CD4-positive, alpha-beta T cell (primary cell): ENCODE measurements at regions not wholly inside any gene's neighbourhood (a gene's known extent, or its start where the extent isn't known, plus 50 kb on each side); places are given as distances from the start of the nearest gene placed in this dataset.

Source experiments
- ATAC-seq: fragments of 200-7000 bp; cut with Tn5 transposase; one replicate; pipeline ENCODE4 v1.10.0; 2022; ENCODE audit warnings: mild to moderate bottlenecking; ENCODE audit not compliant: poor library complexity
- CTCF ChIA-PET: fragments of 350-600 bp; sonication (Branson Sonifier 250); formaldehyde crosslinking; loops from one replicate; lab custom pipeline; 2021; ENCODE audit warnings: antibody characterized with exemption, inconsistent platforms; lab: Charles Lee
- POLR2A ChIA-PET: fragments of 350-600 bp; sonication (Branson Sonifier 250); formaldehyde crosslinking; loops from one replicate; lab custom pipeline; 2021; ENCODE audit warnings: antibody characterized with exemption, inconsistent platforms; lab: Charles Lee
- DNase-seq, 14 experiments: peaks; one replicate each; pipeline ENCODE4 v3.0.0-alpha.2; 2013 to 2020; ENCODE audit warnings: mixed read lengths in 2 of 14
- H3K27ac ChIP-seq, 2 donors: one replicate each; pipeline versions ENCODE4 v1.5.1 to v1.7.0; 2013; ENCODE audit warnings: low read length in 2 of 2, low read depth in 1 of 2, mild to moderate bottlenecking in 1 of 2
- H3K27me3 ChIP-seq, 2 experiments: 1 replicate in 1 of 2; 2 replicates in 1 of 2; pipeline versions ENCODE4 v1.6.1 to v1.7.0; 2013; ENCODE audit warnings: low read length in 2 of 2, control low read depth in 1 of 2, mild to moderate bottlenecking in 1 of 2, moderate library complexity in 1 of 2; ENCODE audit not compliant: insufficient read depth in 2 of 2, control insufficient read depth in 1 of 2
- H3K36me3 ChIP-seq: one replicate; pipeline ENCODE4 v1.6.1; 2013; ENCODE audit warnings: low read length, control low read depth; ENCODE audit not compliant: insufficient read depth
- H3K4me1 ChIP-seq: one replicate; pipeline ENCODE4 v1.6.1; 2013; ENCODE audit warnings: low read length, control low read depth; ENCODE audit not compliant: insufficient read depth
- H3K4me3 ChIP-seq: one replicate; pipeline ENCODE4 v1.5.1; 2013; ENCODE audit warnings: mild to moderate bottlenecking, low read length, moderate library complexity
- H3K9me3 ChIP-seq, 2 experiments: 1 replicate in 1 of 2; 2 replicates in 1 of 2; pipeline versions ENCODE4 v1.6.1 to v1.7.0; 2013; ENCODE audit warnings: low read length in 2 of 2, mild to moderate bottlenecking in 2 of 2, control low read depth in 1 of 2, moderate library complexity in 1 of 2; ENCODE audit not compliant: control insufficient read depth in 1 of 2, insufficient read depth in 1 of 2
- H3K27ac Mint-ChIP-seq: one replicate; pipeline ENCODE4 v1.8.0; 2020; ENCODE audit warnings: mixed read lengths
- H3K27me3 Mint-ChIP-seq: one replicate; pipeline ENCODE4 v1.8.0; 2021; ENCODE audit warnings: mixed read lengths
- H3K36me3 Mint-ChIP-seq: one replicate; pipeline ENCODE4 v1.8.0; 2021; ENCODE audit warnings: low read depth, mixed read lengths
- H3K4me1 Mint-ChIP-seq: one replicate; pipeline ENCODE4 v1.8.0; 2021; ENCODE audit warnings: low read depth, mixed read lengths
- H3K4me3 Mint-ChIP-seq: one replicate; pipeline ENCODE4 v1.8.0; 2020; ENCODE audit warnings: mild to moderate bottlenecking, mixed read lengths
- H3K9me3 Mint-ChIP-seq: one replicate; pipeline ENCODE4 v1.8.0; 2020; ENCODE audit warnings: mixed read lengths
- intact Hi-C, 2 experiments: fragments of 100-400 bp; cut with DNase I in 1 of 2; cut with micrococcal nuclease in 1 of 2; formaldehyde crosslinking; loops; one replicate each; pipeline versions ENCODE4 v1.15.1 to v1.9.0; 2023 to 2025; cut with DNase I, micrococcal nuclease
- TF ChIP-seq, protein P1 (sequence below): fragments of 200-600 bp; IDR thresholded peaks from one replicate; pipeline ENCODE4 v1.8.0; 2022; ENCODE audit warnings: antibody characterized with exemption, mild to moderate bottlenecking

DNA sequence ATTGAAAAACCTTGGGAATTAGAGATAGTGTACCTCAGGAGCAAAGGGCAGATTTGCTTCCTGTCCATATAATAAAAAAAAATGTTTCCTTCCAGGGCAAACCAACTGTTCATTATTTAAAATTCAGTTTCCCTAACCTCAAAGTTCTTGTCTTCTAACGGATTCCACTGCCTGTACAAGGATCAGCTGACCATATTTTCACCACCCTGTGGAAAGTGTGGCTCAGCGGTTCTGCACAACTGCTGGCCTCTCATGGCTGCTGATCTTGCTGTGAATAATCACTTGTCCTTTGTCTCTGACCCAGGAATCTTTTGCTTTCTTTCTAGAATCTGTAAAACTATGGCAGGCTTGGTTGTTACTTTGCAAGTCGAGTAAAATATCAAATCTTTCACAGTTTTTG, 1732.5 kb upstream of the RAG2 start:
- Mint-ChIP-seq H3K27me3 (no peaks in the 10 kb centered on the region), H3K27ac (no peak overlapping the region), H3K36me3 (no peaks in the 10 kb centered on the region), H3K4me1 (no peaks in the 10 kb centered on the region), H3K4me3 (no peak overlapping the region), H3K9me3 (peaks cover 3% of the 10 kb centered on the region)
- intact Hi-C loops, result no loop called here
- Histone ChIP-seq H3K27ac (no peak overlapping the region), H3K4me3 (no peak overlapping the region), H3K9me3 (no peaks in the 10 kb centered on the region), H3K4me1 (no peaks in the 10 kb centered on the region), H3K27me3 (no peaks in the 10 kb centered on the region), H3K36me3 (no peaks in the 10 kb centered on the region)
- DNase-seq (no peak), ATAC-seq (no peak)
- CTCF ChIA-PET, result no interaction called here
- TF ChIP-seq, protein P1, sequence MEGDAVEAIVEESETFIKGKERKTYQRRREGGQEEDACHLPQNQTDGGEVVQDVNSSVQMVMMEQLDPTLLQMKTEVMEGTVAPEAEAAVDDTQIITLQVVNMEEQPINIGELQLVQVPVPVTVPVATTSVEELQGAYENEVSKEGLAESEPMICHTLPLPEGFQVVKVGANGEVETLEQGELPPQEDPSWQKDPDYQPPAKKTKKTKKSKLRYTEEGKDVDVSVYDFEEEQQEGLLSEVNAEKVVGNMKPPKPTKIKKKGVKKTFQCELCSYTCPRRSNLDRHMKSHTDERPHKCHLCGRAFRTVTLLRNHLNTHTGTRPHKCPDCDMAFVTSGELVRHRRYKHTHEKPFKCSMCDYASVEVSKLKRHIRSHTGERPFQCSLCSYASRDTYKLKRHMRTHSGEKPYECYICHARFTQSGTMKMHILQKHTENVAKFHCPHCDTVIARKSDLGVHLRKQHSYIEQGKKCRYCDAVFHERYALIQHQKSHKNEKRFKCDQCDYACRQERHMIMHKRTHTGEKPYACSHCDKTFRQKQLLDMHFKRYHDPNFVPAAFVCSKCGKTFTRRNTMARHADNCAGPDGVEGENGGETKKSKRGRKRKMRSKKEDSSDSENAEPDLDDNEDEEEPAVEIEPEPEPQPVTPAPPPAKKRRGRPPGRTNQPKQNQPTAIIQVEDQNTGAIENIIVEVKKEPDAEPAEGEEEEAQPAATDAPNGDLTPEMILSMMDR, result no peak
- POLR2A ChIA-PET, result no interaction called here

DNA sequence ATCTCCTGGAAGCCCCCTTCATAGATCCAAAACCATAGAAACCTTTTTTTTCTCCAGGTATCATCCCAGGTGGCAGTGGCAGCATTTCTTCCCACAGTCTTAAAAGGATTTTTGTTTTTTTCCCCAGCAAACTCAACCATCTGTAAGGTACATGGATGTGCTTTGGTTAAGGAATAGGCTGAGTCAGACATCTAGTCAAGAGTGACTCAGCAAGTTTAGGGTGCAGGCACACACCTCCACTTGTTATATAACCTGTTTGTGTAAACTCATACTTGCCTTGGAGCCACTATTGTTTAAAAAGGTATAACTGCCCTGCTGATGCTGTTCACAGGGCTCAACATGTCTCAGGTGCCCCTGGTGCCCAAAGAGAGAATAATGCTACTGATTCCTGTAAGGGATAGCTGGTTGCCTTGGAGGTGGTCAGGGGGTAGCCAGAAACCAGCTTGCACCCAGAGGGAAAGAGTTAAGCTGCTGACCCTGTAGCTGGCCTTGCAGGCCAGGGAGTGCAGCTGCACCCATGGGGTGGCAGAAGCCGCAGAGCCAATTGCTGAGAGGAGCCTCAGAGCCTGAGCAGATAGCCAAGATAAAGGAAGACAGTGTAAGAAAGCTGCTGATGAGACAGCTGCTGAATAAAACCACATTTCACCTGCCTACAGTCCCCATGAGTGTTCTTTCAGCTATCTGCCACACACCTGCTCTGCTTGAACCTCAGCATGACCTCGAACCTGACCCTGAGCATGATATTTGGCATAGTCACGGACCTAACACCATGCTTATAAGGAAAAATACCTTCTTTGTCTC, 1726.1 kb upstream of the RAG2 start:
- Histone ChIP-seq H3K9me3 (peaks cover 4 to 7% of the 10 kb centered on the region in 2 experiments), H3K4me3 (no peak overlapping the region), H3K36me3 (no peaks in the 10 kb centered on the region), H3K27ac (no peak overlapping the region), H3K4me1 (no peaks in the 10 kb centered on the region), H3K27me3 (no peaks in the 10 kb centered on the region)
- Mint-ChIP-seq H3K27ac (no peak overlapping the region), H3K9me3 (peaks cover 11% of the 10 kb centered on the region), H3K4me3 (no peak overlapping the region), H3K36me3 (no peaks in the 10 kb centered on the region), H3K27me3 (no peaks in the 10 kb centered on the region), H3K4me1 (no peaks in the 10 kb centered on the region)
- TF ChIP-seq, protein P1, result no peak
- intact Hi-C loops, result no loop called here
- CTCF ChIA-PET, result no interaction called here
- DNase-seq (no peak), ATAC-seq (no peak)
- POLR2A ChIA-PET, result no interaction called here

DNA sequence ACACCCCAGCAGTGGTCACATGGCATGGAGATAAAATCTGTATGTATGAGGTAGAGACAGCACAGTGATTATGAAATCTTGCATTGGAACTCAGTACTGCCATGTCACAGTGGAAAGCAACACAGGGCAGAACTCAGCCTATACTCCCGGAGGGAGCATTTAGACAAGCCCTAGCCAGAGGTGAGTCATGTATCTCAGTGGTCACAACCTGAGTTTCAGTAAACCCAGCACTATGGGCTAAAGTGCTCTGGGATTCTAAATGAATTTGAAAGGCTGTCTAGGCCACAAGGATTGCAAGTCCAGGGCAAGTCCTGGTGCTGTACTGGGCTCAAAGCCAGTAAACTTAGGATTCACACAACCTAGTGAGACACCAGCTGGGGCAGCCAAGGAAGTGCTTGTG, 1717.1 kb upstream of the RAG2 start:
- Mint-ChIP-seq H3K27ac (no peak overlapping the region), H3K4me3 (no peak overlapping the region), H3K36me3 (no peaks in the 10 kb centered on the region), H3K9me3 (peaks cover 5% of the 10 kb centered on the region), H3K4me1 (no peaks in the 10 kb centered on the region), H3K27me3 (no peaks in the 10 kb centered on the region)
- DNase-seq, result no peak
- no peaks in the 10 kb centered on the region for H3K4me1 ChIP-seq
- POLR2A ChIA-PET, result no interaction called here
- H3K9me3 ChIP-seq, result peaks cover 5% of the 10 kb centered on the region in 2 experiments
- CTCF ChIA-PET, result no interaction called here
- H3K27ac ChIP-seq, result no peak overlapping the region
- intact Hi-C loops, result no loop called here
- H3K27me3 ChIP-seq, result no peaks in the 10 kb centered on the region
- ATAC-seq, result no peak
- no peak overlapping the region for H3K4me3 ChIP-seq
- TF ChIP-seq, protein P1, result no peak
- no peaks in the 10 kb centered on the region for H3K36me3 ChIP-seq
